Stimulated activated CD4-positive, alpha-beta T cell treated with anti-CD3 and anti-CD28 coated beads, Interleukin-2, amount 100 ng/mL, for 48 hours (primary cell): ENCODE measurements at regions not wholly inside any gene's neighbourhood (a gene's known extent, or its start where the extent isn't known, plus 50 kb on each side); places are given as distances from the start of the nearest gene placed in this dataset.
"Not testable (repeated sequence)": the region's sequence is repeated elsewhere in the genome, so short reads cannot be mapped to it uniquely, and the experiment has no call there.

Experiments used
- DNase-seq, 2 donors: peaks; one replicate each; pipeline ENCODE4 v3.0.0-alpha.2; 2020

DNA sequence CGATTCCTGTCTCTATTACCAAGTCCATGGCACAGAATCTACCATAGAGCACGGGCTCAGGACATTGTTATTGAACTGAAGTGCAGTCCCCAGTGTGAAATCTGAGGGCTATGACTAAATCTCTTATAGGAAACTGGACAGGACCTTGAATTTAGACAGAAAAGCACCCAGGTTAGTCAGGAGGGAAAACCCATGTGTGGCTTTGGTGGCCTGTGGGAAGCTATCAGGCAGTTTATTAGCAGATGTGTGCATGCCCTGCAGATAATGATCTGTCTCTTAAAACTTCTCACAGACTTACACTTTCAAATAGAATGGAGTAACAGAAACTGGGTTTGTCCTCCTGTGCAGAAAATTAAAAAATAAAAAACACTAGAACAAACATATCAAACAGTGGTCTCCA, 610.0 kb upstream of the RAB6C start:
- DNase-seq, result no peak

DNA sequence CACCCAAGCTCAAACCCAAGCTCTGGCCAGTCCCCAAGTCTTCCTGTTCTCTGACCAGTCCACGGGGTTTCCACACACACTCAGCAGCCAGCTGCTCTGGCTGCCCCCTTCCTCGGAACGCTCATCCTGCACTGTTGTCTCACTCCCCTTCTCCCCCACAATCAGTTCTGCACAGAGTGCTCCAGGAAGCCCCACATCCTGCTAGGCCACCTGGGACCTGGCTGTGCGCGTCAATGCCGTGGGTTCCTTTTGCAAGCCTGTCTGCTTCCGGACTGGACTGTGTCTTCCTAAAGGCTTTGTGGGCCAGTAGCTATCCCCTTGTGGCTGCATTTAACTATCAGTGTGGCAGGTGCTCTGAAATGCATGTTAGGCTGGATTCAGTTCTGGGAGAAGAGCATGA, 605.0 kb upstream of the RAB6C start:
- DNase-seq, result no peak

GRCh38 chr2:129375632-129376425, 603.6 kb upstream of the RAB6C start:
- DNase-seq, result no peak

- DNase-seq, result no peak
These were observed 602.9 kb upstream of the RAB6C start for GRCh38 chr2:129376426-129377077.

- DNase-seq, result no peak
These were observed 602.4 kb upstream of the RAB6C start for GRCh38 chr2:129377078-129377469.

DNA sequence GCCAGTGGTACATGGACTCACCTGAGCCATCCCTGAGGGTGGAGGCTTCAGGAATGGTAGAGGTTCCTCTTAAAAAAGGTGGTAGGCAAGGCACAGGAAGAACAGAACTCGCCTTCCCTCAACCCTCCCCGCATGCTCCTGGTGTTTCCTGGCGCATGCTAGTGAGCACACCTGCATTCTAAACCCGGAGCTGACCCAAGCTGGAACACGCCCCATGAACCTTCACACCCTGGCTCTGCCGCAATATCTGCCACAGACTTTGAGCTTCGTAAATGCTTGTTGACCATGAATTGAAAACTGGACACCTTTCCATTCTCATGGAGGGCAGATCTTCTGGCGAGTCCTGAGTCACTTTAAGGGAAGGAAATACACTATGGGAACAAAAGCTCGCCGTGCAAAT, 601.3 kb upstream of the RAB6C start:
- DNase-seq, result no peak

DNA sequence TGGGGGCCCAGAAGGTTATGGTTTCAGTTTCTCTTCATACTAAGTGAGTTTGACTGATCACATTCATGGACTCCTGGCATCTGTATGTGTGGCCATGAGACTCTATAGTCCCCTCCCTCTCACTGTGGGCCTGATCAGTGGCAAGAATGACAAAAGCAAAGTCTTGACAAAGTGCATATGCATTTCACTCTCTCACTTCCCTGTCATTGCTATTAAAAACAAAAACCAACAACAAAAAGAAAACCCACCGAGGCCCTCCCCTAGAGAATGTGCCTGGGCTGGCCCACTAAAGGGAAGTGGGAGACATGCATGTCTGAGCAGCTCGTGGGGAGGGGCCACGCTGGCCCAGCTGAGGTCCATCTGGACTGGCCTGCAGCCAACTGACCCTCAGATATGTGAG, 600.1 kb upstream of the RAB6C start:
- no peak for DNase-seq

- DNase-seq, result no peak
These were observed 597.7 kb upstream of the RAB6C start for GRCh38 chr2:129381789-129382188.

DNA sequence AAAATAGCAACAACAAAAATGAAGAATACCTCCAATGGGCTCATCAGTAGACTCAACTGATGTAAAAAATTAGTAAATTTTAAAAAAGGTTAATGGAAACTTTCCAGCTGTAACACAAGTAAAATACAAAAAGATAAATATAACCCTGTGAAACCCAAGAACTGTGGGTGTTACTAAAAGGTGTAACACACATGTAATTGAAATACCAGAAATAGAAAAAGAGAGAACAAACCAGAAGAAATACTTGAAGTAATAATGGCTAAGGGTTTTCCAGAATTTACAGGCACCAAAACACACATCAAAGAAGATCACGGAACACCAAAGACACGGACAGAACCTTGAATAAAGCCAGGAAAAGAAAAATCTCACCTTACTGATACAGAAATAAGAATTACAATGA, 590.6 kb upstream of the RAB6C start:
- no peak for DNase-seq

DNA sequence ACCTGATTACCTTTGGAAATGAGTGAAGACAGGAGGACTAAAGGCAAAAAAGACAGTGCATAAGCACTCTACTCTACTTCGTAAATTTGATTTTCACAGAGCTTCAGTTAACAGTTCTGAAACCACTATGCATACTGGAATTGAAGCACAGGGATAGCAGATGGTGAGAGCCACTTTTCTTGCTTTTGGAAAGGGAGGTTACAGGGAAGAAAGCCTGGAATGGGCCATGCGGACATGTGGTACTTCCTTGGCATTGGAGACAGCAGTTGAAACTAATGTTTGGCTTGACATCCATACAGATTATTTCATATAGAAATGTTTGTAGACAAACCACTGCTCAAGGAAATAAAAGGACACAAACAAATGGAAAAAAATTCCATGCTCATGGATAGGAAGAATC, 585.6 kb upstream of the RAB6C start:
- DNase-seq, result no peak

GRCh38 chr2:129396980-129397599, 582.4 kb upstream of the RAB6C start:
- DNase-seq, result no peak

- no peak for DNase-seq
These were observed 578.6 kb upstream of the RAB6C start for GRCh38 chr2:129400826-129401225.

GRCh38 chr2:129402076-129402475, 577.4 kb upstream of the RAB6C start:
- no peak for DNase-seq

- DNase-seq, result no peak
These were observed 575.3 kb upstream of the RAB6C start for GRCh38 chr2:129404000-129404685.

GRCh38 chr2:129408570-129408969, 570.9 kb upstream of the RAB6C start:
- no peak for DNase-seq

- not testable (repeated sequence) for DNase-seq
These were observed 562.4 kb upstream of the RAB6C start for GRCh38 chr2:129417041-129417440.

GRCh38 chr2:129422028-129422427, 557.4 kb upstream of the RAB6C start:
- DNase-seq, result no peak

GRCh38 chr2:129428086-129428660, 551.3 kb upstream of the RAB6C start:
- DNase-seq, result no peak

DNA sequence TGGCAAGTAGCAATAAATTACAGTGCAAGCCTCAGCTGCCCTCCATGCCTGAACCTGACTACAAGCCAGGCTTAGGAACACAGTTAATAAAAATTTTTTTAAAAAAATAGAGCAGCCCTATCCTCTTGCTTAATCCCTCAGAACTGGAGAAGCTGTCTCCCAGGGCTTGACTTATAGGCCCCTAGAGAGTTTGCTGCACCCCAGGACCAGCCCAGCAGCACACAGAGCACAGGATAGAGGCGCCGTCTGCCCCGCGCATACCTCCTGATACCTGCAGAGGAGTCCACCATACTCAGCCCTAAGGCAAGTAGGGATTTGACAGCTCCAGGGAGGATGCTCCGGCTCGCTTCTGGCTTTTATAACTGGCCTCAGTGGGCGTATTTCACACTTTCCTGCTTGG, 548.6 kb upstream of the RAB6C start:
- DNase-seq, result no peak

GRCh38 chr2:129431881-129432280, 547.6 kb upstream of the RAB6C start:
- no peak for DNase-seq

DNA sequence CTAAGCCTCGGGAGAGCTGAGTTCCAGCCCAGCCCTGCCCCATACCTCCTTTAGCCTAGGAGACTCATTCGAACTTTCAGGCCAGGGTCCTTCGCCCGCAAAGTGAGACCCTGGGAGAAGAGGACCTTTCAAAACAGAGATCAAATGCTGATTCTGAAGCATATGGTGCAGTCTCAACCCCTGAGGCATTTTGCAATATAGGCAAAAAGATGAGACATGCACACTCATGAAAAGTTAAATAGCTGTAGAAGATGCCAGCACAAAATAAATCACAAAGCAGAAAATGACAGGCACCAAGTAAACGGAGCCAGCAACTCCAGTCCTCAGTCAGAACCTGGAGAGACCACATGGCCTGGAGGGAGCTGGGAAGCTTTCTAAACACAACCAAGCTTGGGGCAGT, 542.7 kb upstream of the RAB6C start:
- DNase-seq, result no peak

- DNase-seq, result no peak
These were observed 541.7 kb upstream of the RAB6C start for GRCh38 chr2:129437725-129438124.

GRCh38 chr2:129438501-129439057, 540.9 kb upstream of the RAB6C start:
- no peak for DNase-seq
